ENCODE measurements at regions not wholly inside any gene's neighbourhood (a gene's known extent, or its start where the extent isn't known, plus 50 kb on each side); places are given as distances from the start of the nearest gene placed in this dataset.
A peak's percentile ranks its signal among the peaks of the same experiment; 100 is the strongest.
"Not testable (repeated sequence)": the region's sequence is repeated elsewhere in the genome, so short reads cannot be mapped to it uniquely, and the experiment has no call there.

GRCh38 chr12:34126805-34127204 is 104.5 kb downstream of the ALG10 start:
- Histone ChIP-seq H3K9me3 (ENCODE audit: control insufficient read depth in 4 of 4, low read length in 3 of 4) (no peaks in the 10 kb centered on the region), H3K9ac (ENCODE audit: low read depth in 1 of 2, low read length in 2 of 2) (peak overlapping the region in 1 of 2 donors; percentile 60), H3K27ac (ENCODE audit: low read depth in 1 of 2, low read length in 2 of 2) (peak overlapping the region; percentile 53 to 64), H3K27me3 (ENCODE audit: control insufficient read depth in 4 of 4, insufficient read depth in 4 of 4, low read length in 3 of 4) (no peaks in the 10 kb centered on the region), H3K36me3 (ENCODE audit: control insufficient read depth in 4 of 4, insufficient read depth in 3 of 4, low read depth in 1 of 4, low read length in 3 of 4) (no peaks in the 10 kb centered on the region), H3K4me1 (ENCODE audit: control insufficient read depth in 4 of 4, insufficient read depth in 4 of 4, low read length in 3 of 4) (peaks cover 0 to 22% (median 6%) of the 10 kb centered on the region in 4 donors), H3K4me3 (ENCODE audit: low read depth in 1 of 3, low read length in 3 of 3) (peak overlapping the region in 1 of 3 donors; percentile 64)
- TF ChIP-seq TAF1 (conservative IDR thresholded peaks at IDR 0.05) = no peak
- no peak for TF ChIP-seq ATF3 (IDR thresholded peaks at IDR 0.05)
- no peak for TF ChIP-seq SP1 (IDR thresholded peaks at IDR 0.05)
- no peak for TF ChIP-seq EGR1 (IDR thresholded peaks at IDR 0.05; ENCODE audit: low read depth in 2 of 2)
- no peak for TF ChIP-seq HNF4G (IDR thresholded peaks at IDR 0.05)
- TF ChIP-seq NR2F2 (IDR thresholded peaks at IDR 0.05) = no peak
- TF ChIP-seq FOXA1 (IDR thresholded peaks at IDR 0.05) = no peak
- TF ChIP-seq HNF4A (conservative IDR thresholded peaks at IDR 0.05) = no peak
- TF ChIP-seq MAX (IDR thresholded peaks at IDR 0.05) = no peak
- no peak for TF ChIP-seq GABPA (IDR thresholded peaks at IDR 0.05 in 1 of 2, conservative IDR thresholded peaks at IDR 0.05 in 1 of 2)
- no peak for TF ChIP-seq ZBTB33 (IDR thresholded peaks at IDR 0.05)
- TF ChIP-seq JUND (IDR thresholded peaks at IDR 0.05) = no peak
- TF ChIP-seq CTCF (IDR thresholded peaks at IDR 0.05; ENCODE audit: low read depth, low read length, missing input control) = no peak
- no peak for TF ChIP-seq RXRA (IDR thresholded peaks at IDR 0.05)
- TF ChIP-seq FOXA2 (IDR thresholded peaks at IDR 0.05) = no peak
- no peak for DNase-seq (ENCODE audit: low spot score)
- WGBS = 84% methylated on average over 1 of the region's 1 CpG

- H3K9me3 ChIP-seq (ENCODE audit: control insufficient read depth in 4 of 4, low read length in 3 of 4); DNase-seq (ENCODE audit: low spot score); H3K9ac ChIP-seq (ENCODE audit: low read depth in 1 of 2, low read length in 2 of 2); H3K27me3 ChIP-seq (ENCODE audit: control insufficient read depth in 4 of 4, insufficient read depth in 4 of 4, low read length in 3 of 4); H3K27ac ChIP-seq (ENCODE audit: low read depth in 1 of 2, low read length in 2 of 2); H3K36me3 ChIP-seq (ENCODE audit: control insufficient read depth in 4 of 4, insufficient read depth in 3 of 4, low read depth in 1 of 4, low read length in 3 of 4); H3K4me3 ChIP-seq (ENCODE audit: low read depth in 1 of 3, low read length in 3 of 3): not testable (repeated sequence)
- H3K4me1 ChIP-seq (ENCODE audit: control insufficient read depth in 4 of 4, insufficient read depth in 4 of 4, low read length in 3 of 4) = peaks cover 0 to 22% (median 6%) of the 10 kb centered on the region in 4 donors
- 52% methylated on average over 2 of the region's 2 CpGs for WGBS
These were observed 105.1 kb downstream of the ALG10 start for GRCh38 chr12:34127379-34127778.

- WGBS = 75% methylated on average over 11 of the region's 11 CpGs
- H3K4me3 ChIP-seq (ENCODE audit: low read depth in 1 of 3, low read length in 3 of 3) = no peak overlapping the region
These were observed 120.1 kb downstream of the ALG10 start for GRCh38 chr12:34142430-34142829.

More at GRCh38 chr12:34142430-34142829, 120.1 kb downstream of the ALG10 start:
- TF ChIP-seq RAD21 (IDR thresholded peaks at IDR 0.05) (no peak), RXRA (IDR thresholded peaks at IDR 0.05) (no peak), YY1 (IDR thresholded peaks at IDR 0.05) (no peak), FOXA2 (IDR thresholded peaks at IDR 0.05) (no peak)
- no peak overlapping the region for H3K9ac ChIP-seq (ENCODE audit: low read depth in 1 of 2, low read length in 2 of 2)
- no peaks in the 10 kb centered on the region for H3K9me3 ChIP-seq (ENCODE audit: control insufficient read depth in 4 of 4, low read length in 3 of 4)
- H3K4me1 ChIP-seq (ENCODE audit: control insufficient read depth in 4 of 4, insufficient read depth in 4 of 4, low read length in 3 of 4) = no peaks in the 10 kb centered on the region
- H3K27me3 ChIP-seq (ENCODE audit: control insufficient read depth in 4 of 4, insufficient read depth in 4 of 4, low read length in 3 of 4) = no peaks in the 10 kb centered on the region
- H3K27ac ChIP-seq (ENCODE audit: low read depth in 1 of 2, low read length in 2 of 2) = no peak overlapping the region
- H3K36me3 ChIP-seq (ENCODE audit: control insufficient read depth in 4 of 4, insufficient read depth in 3 of 4, low read depth in 1 of 4, low read length in 3 of 4) = no peaks in the 10 kb centered on the region
- no peak for DNase-seq (ENCODE audit: low spot score)
